ENCODE measurements at regions not wholly inside any gene's neighbourhood (a gene's known extent, or its start where the extent isn't known, plus 50 kb on each side); places are given as distances from the start of the nearest gene placed in this dataset.
"Not testable (repeated sequence)": the region's sequence is repeated elsewhere in the genome, so short reads cannot be mapped to it uniquely, and the experiment has no call there.

DNA sequence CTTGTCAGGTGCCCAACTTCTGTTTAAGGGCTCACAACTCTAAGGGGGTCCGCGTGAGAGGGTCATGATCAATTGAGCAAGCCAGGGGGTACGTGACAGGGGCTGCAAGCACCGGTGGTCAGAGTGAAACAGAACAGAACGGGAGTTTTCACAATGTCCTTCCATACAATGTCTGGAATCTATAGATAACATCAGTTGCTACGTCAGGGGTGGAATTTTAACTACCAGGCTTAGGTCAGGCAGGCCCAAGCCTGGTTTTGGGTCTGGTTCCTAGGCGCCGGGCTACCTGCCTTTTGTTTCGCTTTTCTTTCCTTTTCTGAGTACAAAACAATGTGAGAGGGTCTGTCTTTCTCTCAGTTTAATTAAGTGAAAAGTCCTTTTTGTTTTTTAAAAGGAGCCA is 666.5 kb upstream of the MBL2 start:
- TF ChIP-seq, protein P1, sequence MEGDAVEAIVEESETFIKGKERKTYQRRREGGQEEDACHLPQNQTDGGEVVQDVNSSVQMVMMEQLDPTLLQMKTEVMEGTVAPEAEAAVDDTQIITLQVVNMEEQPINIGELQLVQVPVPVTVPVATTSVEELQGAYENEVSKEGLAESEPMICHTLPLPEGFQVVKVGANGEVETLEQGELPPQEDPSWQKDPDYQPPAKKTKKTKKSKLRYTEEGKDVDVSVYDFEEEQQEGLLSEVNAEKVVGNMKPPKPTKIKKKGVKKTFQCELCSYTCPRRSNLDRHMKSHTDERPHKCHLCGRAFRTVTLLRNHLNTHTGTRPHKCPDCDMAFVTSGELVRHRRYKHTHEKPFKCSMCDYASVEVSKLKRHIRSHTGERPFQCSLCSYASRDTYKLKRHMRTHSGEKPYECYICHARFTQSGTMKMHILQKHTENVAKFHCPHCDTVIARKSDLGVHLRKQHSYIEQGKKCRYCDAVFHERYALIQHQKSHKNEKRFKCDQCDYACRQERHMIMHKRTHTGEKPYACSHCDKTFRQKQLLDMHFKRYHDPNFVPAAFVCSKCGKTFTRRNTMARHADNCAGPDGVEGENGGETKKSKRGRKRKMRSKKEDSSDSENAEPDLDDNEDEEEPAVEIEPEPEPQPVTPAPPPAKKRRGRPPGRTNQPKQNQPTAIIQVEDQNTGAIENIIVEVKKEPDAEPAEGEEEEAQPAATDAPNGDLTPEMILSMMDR (IDR thresholded peaks at IDR 0.05; ENCODE audit: borderline replicate concordance, extremely low read depth, low read length, poor library complexity, severe bottlenecking): not testable (repeated sequence)
- TF ChIP-seq EZH2 (IDR thresholded peaks at IDR 0.05; ENCODE audit: borderline replicate concordance, low read depth, low read length, severe bottlenecking): not testable (repeated sequence)
